Activated CD4-positive, alpha-beta T cell treated with anti-CD3 and anti-CD28 coated beads for 24 hours (primary cell): ENCODE measurements at regions not wholly inside any gene's neighbourhood (a gene's known extent, or its start where the extent isn't known, plus 50 kb on each side); places are given as distances from the start of the nearest gene placed in this dataset.
"Not testable (repeated sequence)": the region's sequence is repeated elsewhere in the genome, so short reads cannot be mapped to it uniquely, and the experiment has no call there.

Experiments
- DNase-seq, 2 donors: peaks; one replicate each; pipeline ENCODE4 v3.0.0-alpha.2; 2020; ENCODE audit warnings: low read depth in 2 of 2

DNA sequence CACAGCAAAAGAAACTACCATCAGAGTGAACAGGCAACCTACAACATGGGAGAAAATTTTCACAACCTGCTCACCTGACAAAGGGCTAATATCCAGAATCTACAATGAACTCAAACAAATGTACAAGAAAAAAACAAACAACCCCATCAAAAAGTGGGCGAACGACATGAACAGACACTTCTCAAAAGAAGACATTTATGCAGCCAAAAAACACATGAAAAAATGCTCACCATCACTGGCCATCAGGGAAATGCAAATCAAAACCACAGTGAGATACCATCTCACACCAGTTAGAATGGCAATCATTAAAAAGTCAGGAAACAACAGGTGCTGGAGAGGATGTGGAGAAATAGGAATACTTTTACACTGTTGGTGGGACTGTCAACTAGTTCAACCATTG is 207.8 kb downstream of the USP6NL start:
- DNase-seq: not testable (repeated sequence)

DNA sequence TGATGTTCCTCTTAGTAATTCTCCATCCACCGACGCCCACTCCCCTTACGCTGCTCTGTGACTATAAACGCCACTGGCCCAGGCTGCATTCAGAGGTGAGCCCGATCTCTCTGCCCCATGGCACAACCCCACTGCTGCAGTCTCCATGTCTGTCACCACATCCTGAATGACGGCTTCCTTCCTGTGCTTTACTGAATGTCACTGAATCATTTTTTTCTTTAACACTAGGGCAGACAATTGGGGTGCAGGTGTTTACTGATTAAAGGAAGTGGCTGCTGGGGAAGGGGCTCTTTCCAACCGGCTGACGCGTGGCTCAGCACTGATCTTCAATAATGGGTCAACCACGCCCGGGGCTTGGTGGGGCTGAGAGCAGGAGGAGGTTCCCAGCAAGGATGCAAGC is 208.3 kb downstream of the USP6NL start:
- DNase-seq: peak; percentile 6 to 28

- DNase-seq: no peak
Measured at GRCh38 chr10:11402392-11402791, 209.1 kb downstream of the USP6NL start.

DNA sequence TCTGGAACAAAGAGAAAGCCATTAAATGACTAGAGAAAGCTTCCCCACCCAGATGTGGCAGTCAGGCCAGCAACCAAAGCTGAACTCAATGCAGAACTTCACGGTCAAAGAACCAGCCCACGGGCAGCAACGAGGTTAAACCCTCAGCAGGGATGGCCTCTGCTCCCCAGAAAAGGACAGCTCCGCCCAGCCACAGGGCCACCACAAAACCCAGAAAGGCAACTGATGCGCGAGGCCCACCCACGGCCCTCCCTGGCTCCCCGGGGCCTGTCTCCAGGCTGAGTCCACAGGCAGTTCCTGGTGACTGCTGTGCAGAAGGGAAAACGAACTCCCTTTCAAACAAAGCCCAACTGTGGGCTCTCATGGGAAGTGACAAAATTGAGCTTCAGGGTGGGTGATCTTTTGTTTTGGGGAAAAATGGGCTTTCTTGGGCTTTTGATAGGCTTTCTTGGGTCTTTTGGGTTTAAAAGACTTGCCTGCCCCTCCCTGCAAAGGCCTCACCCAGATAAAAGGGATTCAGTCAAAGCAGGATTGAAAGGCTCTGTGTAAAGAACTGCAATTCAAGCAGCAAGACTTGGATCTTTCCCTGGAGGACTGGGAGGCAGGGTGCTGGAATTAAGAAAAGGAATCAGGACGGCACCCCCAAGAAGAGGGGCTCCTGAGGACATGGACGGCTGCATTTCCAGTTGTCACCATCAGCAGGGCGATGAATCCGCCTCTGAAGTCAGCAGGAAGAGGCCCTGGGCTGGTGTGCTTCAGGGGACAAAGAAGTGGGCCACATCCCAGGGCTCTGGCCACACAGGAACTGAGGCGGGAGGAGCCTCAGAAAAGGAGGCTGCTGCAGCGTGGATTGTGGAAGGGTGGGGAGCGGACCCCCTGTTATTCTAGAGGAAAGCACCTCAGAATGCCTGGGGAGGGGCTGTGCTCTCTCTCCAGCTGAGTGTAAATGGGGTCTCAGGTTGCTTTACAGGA is 209.9 kb downstream of the USP6NL start:
- no peak for DNase-seq

DNA sequence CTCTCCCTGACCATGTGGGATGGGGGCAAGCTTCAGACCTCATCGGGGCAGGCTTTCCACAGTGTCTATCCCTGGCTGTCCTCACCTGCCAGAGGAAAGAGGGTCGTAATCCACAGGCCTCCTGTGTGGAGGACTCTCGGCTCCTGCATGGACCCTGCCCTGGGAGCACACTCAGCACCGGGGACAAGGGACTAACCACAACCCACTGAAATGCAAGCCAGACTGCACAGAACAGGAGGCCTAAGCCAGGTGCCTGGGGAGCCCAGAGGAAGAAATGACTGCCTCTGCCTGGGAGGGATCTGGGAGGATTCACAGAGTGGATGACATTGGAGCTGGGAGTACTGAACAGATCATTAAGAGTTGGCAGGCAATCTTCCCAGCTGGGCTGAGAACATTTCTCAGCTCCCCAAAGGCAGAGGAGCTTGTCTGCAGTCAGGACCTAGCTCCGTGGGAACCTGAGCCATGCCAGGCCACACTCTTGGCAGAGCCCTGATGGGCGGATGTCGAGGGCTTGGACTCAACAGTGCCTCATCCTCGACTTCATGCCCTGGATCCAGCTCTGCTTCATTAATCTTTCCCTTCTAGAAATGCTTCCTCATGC is 213.4 kb downstream of the USP6NL start:
- no peak for DNase-seq

- no peak for DNase-seq
Measured at GRCh38 chr10:11397077-11397965, 214.1 kb downstream of the USP6NL start.

DNA sequence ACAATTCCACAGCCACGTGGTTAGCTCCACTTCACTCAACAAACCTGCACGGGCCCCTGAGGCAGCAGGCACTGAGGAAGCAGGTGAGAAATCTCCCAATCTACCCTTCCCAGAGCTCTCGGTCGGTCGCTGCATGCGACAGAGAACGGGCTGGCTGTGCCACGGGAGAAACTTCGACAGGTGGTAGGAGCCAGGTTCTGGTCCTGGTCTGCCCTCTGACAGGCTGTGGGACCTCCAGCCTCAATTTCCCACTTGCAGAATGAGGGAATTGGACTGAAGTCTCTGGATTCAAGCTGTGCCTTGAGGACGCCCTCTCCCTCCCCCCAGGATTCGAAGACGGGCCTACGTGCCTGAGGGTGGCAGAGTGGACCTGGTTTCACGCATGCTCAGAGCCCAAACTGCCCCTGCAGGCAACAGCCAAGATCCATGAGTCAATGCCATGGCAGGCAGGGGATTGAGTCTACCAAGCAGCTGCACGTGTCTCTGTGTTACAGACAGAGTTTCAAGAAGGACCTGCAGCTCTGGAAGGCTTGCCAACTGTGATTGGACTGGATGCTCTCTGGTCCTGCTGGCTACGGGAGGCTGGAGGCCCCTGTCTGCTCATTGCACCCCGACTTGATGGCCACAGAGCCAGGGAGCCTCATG is 215.0 kb downstream of the USP6NL start:
- no peak for DNase-seq

DNA sequence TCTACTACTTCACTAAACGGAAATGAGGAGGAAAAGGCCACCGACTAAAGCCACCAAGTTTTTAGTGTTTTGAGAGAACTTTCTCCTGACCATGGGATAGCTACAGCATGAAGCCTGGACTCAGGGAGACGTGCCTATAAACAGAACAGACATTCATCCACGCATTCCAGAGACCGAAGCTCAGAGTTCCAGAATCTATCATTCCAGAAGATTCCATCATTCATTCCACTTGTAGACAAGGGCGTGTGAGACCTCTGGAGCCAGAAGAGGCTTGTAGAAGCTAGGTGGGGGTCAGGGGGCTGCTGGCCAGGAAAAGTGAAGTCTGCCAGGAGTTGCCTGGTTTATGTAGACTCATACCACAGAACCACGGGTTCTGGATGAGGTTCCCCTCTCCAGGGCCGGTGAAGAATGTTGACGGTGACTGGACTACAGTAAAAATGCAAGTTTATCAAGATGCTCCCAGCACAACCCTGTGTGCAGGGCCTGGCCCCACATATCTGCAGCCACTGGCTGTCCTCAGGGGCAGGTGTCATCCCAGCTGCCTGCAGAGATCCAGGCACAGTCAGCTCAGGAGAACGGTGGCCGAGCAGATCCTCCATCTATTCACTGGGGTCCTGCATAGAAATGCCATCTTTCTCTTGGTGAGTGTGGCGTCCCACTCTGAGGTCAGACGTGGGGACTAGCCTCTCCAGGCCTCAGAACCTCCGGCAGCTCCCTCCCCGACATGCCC is 215.7 kb downstream of the USP6NL start:
- DNase-seq: no peak

DNA sequence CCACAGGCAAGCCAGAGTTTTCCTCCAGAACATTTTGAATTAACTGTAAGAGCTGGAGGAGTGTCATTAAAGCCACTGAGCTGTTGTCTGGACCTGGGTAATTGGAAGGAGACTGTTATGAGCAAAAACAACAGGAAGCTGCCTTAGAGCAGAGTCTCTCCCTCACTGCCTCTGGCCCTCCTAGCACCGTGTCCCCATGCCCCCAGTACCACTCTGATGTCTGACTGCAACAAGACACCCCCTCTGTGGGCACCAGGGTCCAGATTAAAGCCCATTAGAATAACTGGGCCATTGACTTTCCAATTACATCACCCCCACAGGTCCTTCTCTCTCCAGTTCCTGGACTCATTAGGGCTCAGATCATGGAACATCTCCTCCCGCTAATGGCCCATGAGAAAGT is 216.3 kb downstream of the USP6NL start:
- DNase-seq: no peak

DNA sequence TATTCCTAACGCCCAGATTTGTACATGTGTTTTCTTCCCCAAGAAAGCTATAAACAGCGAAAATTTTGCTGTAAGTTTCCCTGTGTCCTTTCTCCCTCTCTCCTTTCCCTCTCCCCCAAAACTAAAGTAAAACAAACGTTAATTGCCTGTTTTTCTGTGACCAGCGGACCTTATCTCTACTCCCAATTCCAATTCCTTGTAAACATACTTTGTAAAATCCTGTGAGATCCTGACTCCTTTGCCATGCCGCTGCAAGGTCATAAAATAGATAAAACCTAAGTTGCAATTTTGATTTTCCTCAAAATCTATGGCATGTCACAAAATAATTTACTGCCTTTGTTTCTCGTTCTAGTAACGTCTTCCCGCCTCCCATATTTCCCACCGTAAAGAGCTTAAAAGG is 217.6 kb downstream of the USP6NL start:
- no peak for DNase-seq

- no peak for DNase-seq
Measured at GRCh38 chr10:11392776-11393175, 218.7 kb downstream of the USP6NL start.

GRCh38 chr10:11388996-11389395 is 222.5 kb downstream of the USP6NL start:
- no peak for DNase-seq

DNA sequence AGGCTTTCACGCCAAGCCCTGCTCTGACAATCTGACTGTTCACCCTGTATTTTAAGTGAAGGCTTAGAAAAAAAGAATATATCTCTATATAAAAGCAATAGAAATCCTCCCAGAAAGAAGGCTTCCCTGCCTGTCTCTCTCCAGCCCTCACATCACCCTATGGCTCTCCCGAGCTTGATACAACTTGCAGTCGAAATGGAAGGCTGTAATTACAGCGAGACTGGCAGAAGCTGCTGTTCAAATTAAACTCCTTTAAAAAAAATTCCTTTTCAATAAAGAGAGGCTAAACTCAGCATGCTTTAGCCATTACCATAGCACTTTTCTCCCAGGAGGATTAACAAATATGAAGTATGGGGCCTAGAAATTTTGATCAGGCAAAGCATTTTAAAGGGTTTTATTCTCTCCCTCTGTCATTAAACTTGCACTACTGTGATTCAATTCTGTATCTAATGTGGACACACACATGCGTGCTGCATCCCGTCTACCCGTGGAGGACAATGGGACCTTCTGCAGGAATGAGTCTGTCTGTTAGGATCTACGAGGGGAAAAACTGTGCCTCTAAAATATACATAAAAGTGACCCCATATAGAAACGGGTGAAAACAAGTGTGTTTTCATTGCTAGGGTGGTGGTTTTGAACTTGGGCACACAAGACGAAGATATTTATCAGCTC is 223.8 kb downstream of the USP6NL start:
- no peak for DNase-seq

GRCh38 chr10:11387044-11387443 is 224.4 kb downstream of the USP6NL start:
- DNase-seq: no peak
